ENCODE measurements at regions not wholly inside any gene's neighbourhood (a gene's known extent, or its start where the extent isn't known, plus 50 kb on each side); places are given as distances from the start of the nearest gene placed in this dataset.
A peak's percentile ranks its signal among the peaks of the same experiment; 100 is the strongest.

DNA sequence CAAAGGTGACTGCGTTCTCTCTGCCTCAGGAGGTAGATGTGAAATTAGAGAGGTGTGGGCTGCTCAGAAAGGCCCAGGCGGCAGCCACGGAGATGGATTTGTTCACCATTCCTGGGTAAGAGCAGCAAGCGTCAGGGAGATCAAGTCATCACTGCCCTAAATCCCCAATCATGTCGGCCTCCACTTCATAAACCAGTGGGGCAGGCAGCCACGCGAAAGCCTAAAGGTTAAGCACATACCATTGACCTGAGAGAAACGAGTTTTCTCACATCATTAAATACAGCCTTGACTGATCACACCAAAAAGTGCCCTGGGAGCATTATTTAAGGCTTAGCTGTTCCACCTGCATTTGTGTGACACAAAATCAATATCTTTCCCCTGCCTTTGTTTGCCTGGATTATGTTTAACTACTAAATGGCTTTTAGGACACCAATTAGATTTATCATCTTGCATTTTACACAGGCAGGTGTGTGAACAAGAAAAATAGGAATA lies 50.7 kb upstream of the FOXB1 start:
- DNase-seq (ENCODE audit: low read depth in 2 of 2) = no peak

DNA sequence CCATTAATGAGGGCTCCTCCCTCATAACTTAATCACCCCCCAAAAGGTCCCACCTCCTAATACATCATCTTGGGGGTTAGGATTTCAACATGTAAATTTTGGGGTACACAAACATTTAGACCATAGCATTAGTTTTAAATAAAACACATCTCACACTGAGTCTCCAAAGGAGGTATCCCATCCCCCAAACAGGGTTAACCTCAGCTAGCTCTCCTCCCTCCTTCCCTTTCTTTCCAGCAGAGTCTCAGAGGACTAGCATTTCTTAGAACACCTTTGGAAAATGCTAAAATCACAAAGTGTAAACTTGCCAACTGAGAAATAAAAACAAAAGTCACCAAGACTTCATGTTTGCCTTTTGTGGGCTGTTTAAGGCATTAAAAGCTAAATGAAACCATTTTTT lies 51.2 kb upstream of the FOXB1 start:
- DNase-seq (ENCODE audit: low read depth in 2 of 2) = no peak

DNA sequence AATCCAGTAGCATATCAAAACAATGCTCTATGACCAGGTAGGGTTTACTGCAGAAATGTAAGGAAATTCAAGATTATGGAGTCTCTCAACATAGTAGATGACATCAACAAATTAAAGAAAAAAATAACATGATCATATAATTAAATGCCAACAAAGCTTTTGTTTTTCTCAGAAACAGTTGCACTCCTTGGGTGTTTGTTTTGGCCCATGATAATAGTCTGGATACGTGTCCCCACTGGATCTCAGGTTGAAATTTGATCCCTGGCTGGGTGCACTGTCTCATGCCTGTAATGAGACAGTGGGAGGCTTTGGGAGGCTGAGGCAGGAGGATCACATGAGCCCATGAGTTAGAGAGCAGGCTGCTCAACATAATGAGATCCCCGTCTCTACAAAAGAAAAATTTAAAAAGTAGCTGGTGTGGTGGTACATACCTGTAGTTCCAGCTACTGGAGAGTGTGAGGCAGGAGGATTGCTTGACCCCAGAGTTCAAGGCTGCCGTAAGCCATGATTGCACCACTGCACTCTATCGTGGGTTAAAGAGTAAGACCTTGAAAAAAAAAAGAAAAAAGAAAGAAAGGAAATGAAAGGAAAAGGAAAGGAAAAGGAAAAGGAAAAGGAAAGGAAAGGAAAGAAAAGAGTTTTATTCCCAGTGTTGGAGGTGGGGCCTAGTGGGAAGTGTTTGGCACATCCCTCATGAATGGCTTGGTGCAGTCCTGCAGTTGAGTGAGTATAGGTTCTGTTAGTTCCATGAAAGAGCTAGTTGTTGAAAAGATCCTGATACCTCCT lies 53.3 kb upstream of the FOXB1 start:
- no peak for DNase-seq (ENCODE audit: low read depth in 2 of 2)

GRCh38 chr15:59948924-59949613 lies 55.0 kb upstream of the FOXB1 start:
- DNase-seq (ENCODE audit: low read depth in 2 of 2) = no peak

- no peak for DNase-seq (ENCODE audit: low read depth in 2 of 2)
Measured at GRCh38 chr15:59946084-59946483, 58.0 kb upstream of the FOXB1 start.

DNA sequence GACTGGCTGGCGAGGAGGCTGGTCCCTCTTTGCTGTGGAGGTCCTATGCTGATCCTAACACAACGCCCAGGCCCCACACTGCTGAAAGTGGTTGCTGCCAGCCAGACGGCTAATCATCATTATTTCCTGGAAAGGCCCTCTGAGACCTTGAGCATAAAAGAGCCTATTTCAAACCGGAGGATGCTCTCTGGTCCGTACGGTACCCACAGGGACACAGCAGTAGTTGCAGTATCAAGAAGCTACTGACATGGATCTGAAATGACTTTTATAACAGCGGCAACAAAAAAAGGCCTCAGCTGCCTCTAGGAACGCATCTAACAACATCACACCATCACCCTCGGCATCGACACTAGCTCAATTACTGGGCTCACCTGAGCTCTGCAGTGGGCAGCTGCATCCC lies 59.1 kb upstream of the FOXB1 start:
- no peak for DNase-seq (ENCODE audit: low read depth in 2 of 2)

- DNase-seq (ENCODE audit: low read depth in 2 of 2) = no peak
Measured at GRCh38 chr15:59941612-59942011, 62.5 kb upstream of the FOXB1 start.

- DNase-seq (ENCODE audit: low read depth in 2 of 2) = no peak
Measured at GRCh38 chr15:59940928-59941327, 63.2 kb upstream of the FOXB1 start.

DNA sequence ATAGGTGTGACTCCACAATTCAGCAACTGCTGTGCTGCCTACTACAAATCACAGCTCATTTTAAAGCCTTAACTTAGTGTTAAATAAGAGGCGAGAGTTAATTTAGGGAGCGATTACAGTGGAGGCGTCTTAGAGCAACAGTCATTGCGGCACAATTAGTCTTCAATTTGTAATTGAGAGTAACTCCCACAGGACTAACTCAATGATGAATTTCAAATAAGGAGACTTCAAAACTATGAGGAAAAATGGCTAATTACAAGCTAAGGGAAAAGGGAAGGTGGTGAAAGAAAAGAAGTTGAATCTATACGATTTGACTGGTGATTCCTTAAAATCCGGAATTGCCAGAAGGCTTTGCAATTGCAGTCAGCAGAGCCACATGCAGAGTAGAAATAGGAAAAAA lies 63.7 kb upstream of the FOXB1 start:
- no peak for DNase-seq (ENCODE audit: low read depth in 2 of 2)

DNA sequence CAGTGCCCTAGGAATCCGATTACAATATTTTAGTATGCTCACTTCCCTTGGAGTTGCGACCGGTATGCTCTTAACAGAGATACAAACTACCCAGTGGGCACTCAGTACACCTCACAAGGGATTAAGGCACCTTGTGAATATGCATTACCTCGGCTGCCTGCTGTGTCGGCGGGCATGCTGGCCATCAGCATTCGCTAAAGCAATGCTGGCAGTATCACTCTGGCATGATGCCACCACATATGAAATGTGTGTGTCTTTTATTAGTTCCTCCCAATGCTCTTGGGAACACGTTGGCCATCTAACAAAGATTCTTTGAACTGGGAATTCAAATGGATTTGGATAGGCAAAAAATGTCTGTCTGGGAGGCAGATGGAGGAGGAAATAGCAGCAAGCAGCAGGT lies 67.4 kb upstream of the FOXB1 start:
- no peak for DNase-seq (ENCODE audit: low read depth in 2 of 2)

DNA sequence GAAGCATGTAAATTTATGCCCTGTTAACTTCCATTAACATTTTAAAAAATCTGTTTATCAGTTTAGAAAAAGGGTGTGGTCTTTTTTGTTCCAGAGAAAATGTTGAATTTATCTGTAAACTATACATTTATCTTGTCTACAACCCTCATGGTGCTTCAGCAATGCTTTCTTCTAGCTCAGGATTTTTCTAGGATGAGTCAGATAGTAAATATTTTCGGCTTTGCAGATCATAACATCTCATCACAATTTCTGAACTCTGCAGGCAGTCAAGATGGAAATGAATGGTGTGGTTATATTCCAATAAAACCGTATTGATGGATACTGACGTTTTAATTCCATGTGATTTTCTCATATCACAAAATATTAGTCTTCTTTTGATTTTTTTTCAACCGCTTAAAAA lies 70.5 kb upstream of the FOXB1 start:
- no peak for DNase-seq (ENCODE audit: low read depth in 2 of 2)

DNA sequence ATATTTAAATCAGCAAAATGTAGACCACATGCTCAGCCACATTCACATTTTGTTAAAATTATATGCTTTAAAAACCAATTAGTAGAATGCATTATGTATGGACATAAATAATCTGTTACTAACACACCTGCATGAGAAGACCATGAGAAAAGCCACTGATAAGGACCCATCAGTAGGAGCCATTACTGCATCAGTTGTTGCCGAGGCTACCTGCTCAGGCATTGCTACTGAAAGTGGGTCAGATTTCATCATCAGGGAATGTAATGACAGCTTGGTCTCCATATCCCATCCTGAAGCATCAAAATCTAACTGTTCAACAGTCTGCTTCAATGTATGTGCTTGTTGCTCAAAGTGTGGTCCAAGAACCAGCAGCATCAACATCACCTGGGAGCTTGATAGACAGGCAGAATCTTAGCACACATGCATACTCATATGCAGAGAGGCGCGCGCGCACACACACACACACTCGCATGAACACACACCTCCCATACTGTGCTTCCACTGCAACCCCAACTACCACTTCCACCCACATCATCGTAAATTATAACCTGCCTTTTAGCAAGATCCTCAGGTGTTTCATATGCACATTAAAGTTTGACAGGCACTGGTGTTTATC lies 72.4 kb upstream of the FOXB1 start:
- DNase-seq (ENCODE audit: low read depth in 2 of 2) = no peak

- no peak for DNase-seq (ENCODE audit: low read depth in 2 of 2)
Measured at GRCh38 chr15:59924812-59925522, 79.1 kb upstream of the FOXB1 start.

DNA sequence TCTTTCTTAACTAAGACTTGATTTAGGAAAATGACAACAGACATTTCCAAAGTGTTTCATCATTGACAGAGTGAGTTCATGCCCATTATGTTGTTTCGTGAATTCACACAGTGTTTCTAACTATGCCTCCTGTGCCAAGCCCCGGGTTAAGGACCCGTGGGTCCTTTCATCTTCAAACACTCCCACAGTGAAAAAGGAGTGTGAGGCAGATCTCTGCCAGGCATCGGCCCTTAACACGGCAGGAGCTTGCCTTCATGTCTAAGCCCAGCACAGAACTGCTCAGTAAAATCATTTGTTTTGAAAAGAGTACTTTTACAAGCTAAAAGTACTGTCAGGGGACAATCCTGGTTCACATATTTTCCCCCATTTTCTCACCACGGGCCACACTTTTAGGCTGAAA lies 80.0 kb upstream of the FOXB1 start:
- no peak for DNase-seq (ENCODE audit: low read depth in 2 of 2)

DNA sequence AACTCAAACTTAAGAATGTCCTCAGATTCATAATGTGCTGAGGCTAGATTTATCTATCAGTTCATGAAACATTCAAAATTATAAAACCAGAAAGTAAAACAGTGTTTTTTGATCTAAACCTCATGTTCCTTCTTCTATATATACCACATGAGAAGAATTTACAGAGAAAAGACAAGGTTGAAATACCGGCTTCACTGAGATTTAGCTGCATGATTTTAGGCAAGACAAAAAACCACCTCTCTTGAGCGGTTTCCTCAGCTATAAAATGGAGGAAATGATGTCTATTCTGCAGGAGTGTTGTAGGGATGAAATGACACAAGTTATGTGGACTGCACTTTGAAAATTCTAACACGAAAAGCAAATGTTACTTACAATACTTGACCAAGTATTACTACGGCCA lies 80.6 kb upstream of the FOXB1 start:
- no peak for DNase-seq (ENCODE audit: low read depth in 2 of 2)

DNA sequence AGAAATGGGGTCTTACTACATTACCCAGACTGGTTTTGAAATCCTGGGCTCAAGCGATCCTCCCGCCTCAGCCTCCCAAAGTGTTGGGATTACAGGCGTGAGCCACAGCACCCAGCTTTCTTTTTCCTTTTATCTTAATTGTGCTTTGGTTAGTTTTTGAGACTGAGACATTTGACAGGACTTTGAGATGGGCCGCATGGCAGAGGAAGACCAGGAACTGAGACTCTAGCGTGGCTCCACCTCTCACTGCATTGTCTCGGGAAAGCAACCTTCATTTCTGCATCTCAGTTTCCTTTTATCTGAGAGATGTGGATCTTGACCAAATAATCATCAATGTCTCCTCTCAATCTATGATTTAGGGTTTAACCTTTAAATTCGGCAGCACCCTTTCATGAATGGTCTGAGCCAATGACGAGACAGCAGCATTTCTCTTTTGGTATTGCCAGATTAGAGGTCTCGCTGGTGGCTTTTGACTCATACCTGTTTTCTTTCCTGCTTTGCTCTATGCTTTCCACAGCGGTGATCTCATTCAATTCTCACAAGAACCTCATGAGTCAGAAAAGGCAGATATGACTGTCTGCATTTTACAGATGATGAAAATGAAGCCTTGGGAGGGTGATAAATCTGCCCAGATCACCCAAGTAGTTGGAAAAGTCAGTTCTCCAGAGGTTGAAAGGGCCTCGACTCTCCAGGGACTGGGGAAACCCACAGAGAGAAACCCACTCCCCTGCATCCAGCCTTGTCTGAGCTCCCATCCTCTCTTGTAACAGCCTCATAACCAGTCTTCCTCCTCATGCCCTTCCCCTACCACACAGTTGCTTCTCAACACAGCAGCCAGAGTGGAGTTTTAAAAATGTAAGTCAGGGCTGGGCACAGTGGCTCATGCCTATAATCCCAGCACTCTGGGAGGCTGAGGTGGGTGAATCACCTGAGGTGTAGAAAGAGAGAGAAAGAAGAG lies 84.8 kb upstream of the FOXB1 start:
- peak in 1 of 2 donors; percentile 26 for DNase-seq (ENCODE audit: low read depth in 2 of 2)

DNA sequence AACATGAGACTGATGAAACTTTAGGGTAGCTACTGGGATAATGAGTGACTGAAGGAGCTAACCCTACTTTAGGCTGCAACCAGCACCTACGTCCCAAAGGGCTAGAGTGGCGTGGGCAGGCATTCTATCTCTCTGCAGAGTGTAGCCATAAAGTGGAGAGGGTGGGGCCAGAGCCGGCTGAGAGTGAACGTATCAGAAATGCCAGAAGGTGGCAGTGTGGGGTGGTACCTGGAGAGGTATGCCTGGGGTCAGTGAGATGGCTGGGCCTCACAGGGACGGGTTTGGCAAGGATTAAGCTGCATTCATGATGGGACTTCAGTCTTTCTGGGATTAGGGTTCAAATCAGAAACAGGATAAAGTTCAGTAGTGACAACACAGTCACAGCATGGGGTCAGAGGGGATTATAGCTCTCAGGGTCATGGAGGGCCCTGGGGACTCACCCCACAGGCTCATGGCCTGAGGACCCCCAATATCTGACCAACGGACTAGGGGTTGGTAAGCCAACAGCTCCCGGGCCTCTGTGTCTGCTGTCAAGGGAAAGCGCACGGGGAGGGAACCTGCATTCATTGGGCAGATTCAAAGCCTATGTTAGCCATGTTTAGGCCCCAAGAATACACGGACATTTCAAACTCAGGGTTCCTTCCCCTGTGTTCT lies 86.5 kb upstream of the FOXB1 start:
- peak; percentile 6 to 55 for DNase-seq (ENCODE audit: low read depth in 2 of 2)

DNA sequence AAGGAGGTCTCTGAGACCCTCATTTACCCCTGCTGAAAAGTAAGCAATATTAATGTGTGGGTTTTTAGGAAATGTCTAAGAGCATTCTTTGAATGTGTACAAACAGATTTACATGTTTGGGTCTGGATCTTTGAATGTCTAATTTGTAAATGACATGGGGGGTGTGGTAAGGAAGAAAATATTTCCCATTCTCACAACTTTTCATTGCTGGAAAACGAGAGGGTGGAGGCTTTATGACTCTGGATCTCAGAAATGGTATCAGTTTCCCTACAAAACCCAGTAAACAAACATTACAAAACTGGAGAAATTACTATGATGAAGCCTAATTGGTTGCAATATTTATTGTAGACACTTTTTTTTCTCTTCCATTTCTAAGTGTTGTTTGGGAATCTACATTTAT lies 98.1 kb upstream of the FOXB1 start:
- DNase-seq (ENCODE audit: low read depth in 2 of 2) = no peak

GRCh38 chr15:59905176-59905575 lies 98.9 kb upstream of the FOXB1 start:
- DNase-seq (ENCODE audit: low read depth in 2 of 2) = no peak

DNA sequence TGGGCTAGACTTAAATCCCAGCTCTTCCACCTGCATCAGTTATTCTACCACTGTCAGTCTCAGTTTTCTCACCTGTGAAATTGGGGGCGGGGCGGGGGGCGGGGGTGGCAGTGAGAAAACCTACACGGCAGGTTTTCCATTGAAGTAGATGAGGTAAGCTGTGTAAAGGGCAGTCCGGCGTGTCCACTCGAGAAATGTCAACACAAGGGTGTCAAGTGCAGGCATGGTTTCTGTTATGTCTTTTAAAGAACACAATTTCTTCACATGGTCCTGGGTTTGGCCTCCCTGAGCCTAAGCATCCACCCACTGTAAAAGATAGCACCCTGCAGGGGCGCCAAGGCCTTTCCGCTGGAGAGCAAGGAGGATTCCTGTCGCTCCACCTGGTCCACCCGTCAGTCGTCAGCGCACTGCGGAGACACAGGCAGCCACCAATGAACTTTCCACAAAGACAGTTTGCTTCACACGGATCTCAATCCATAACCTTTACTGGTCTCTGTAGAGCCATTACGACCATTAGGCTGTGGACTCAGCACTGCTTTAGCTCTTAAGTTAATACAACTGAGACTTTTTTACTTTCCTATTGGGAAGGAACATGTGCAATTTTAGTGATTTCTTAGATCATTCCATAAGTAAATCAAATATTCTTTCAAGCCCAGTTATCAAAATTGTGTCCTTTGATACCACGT lies 99.5 kb upstream of the FOXB1 start:
- no peak for DNase-seq (ENCODE audit: low read depth in 2 of 2)

Measured in dermis microvascular lymphatic vessel endothelial cell (primary cell).